Upper lobe of left lung (tissue), 4 donors: ENCODE measurements at regions not wholly inside any gene's neighbourhood (a gene's known extent, or its start where the extent isn't known, plus 50 kb on each side); places are given as distances from the start of the nearest gene placed in this dataset.

Experiments used
- EP300 ChIP-seq, 4 donors: sonication (generic); formaldehyde crosslinking; IDR thresholded peaks; one replicate each; pipeline ENCODE4 v1.5.1; 2017; ENCODE audit warnings: antibody characterized with exemption in 4 of 4, control low read depth in 2 of 4
- POLR2A ChIP-seq, 4 donors: fragments of 450-650 bp; IDR thresholded peaks; one replicate each; pipeline ENCODE4 v1.5.1; 2016 to 2017; ENCODE audit warnings: antibody characterized with exemption in 4 of 4, mild to moderate bottlenecking in 2 of 4
- POLR2AphosphoS5 ChIP-seq, 2 donors: sonication (generic); formaldehyde crosslinking; IDR thresholded peaks; one replicate each; pipeline ENCODE4 v1.5.1; 2017; ENCODE audit warnings: antibody characterized with exemption in 2 of 2
- TF ChIP-seq, protein P1 (sequence below), 6 experiments: fragments of 450-650 bp in 4 of 6; fragments of 200-600 bp in 2 of 6; sonication (generic) in 2 of 6; IDR thresholded peaks; one replicate each; pipeline ENCODE4 v1.5.1; 2016 to 2019; ENCODE audit warnings: antibody characterized with exemption in 6 of 6

DNA sequence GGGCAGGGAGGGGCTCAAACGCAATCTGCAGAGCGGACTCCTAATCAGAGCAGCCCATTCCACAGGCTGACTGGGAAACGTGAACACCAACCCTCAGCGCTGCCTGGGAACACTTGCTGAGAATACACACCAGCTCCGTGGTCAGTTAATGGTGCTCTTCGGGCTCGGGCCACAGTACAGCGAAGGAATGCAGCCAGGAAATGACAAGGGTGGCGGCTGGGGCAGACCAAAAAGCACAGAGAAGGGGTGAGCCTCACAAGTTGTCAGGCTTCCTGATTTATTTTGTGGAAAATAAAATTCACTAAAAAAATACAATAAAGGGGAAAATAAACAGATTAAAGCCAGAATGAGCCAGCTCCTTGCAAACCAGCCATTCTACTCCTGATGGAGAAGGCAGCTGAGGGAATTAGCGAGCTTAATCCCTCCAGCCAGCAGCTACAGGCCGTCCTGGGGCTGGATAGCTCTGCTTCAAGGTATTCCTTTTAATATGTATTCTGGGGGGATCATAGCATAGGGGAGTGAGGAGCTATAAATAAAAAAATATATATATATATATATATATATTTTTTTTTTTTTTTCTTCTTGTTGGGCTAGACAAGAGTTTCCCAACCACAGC, 165.5 kb upstream of the NTM start:
- TF ChIP-seq, protein P1, sequence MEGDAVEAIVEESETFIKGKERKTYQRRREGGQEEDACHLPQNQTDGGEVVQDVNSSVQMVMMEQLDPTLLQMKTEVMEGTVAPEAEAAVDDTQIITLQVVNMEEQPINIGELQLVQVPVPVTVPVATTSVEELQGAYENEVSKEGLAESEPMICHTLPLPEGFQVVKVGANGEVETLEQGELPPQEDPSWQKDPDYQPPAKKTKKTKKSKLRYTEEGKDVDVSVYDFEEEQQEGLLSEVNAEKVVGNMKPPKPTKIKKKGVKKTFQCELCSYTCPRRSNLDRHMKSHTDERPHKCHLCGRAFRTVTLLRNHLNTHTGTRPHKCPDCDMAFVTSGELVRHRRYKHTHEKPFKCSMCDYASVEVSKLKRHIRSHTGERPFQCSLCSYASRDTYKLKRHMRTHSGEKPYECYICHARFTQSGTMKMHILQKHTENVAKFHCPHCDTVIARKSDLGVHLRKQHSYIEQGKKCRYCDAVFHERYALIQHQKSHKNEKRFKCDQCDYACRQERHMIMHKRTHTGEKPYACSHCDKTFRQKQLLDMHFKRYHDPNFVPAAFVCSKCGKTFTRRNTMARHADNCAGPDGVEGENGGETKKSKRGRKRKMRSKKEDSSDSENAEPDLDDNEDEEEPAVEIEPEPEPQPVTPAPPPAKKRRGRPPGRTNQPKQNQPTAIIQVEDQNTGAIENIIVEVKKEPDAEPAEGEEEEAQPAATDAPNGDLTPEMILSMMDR (IDR thresholded peaks at IDR 0.05), result no peak
- TF ChIP-seq POLR2AphosphoS5 (IDR thresholded peaks at IDR 0.05), result no peak
- no peak for TF ChIP-seq POLR2A (IDR thresholded peaks at IDR 0.05)
- TF ChIP-seq EP300 (IDR thresholded peaks at IDR 0.05), result no peak
